GM23248 (cell line): ENCODE measurements at regions not wholly inside any gene's neighbourhood (a gene's known extent, or its start where the extent isn't known, plus 50 kb on each side); places are given as distances from the start of the nearest gene placed in this dataset.

ENCODE experiments used
- DNase-seq: peaks from one replicate; pipeline ENCODE4 v3.0.0-alpha.2; 2015
- H2AFZ ChIP-seq: fragments of 200-600 bp; sonication (generic); 2 replicates; pipeline ENCODE4 v1.6.1; 2016; ENCODE audit warnings: antibody characterized with exemption
- H3F3A ChIP-seq: fragments of 200-600 bp; sonication (generic); 2 replicates; pipeline ENCODE4 v1.6.1; 2016; ENCODE audit warnings: mild to moderate bottlenecking, antibody characterized with exemption, mixed run types; ENCODE audit not compliant: insufficient read depth
- H3K27ac ChIP-seq: fragments of 200-600 bp; sonication (generic); 2 replicates; pipeline ENCODE4 v1.5.1; 2016; ENCODE audit warnings: mild to moderate bottlenecking
- H3K27me3 ChIP-seq: fragments of 200-600 bp; sonication (generic); replicated peaks from 2 replicates; pipeline ENCODE4 v1.6.1; 2016; ENCODE audit warnings: mild to moderate bottlenecking; ENCODE audit not compliant: insufficient read depth
- H3K36me3 ChIP-seq: fragments of 200-600 bp; sonication (generic); 2 replicates; pipeline ENCODE4 v1.6.1; 2016; ENCODE audit warnings: low read depth, mild to moderate bottlenecking
- H3K4me1 ChIP-seq: fragments of 200-600 bp; sonication (generic); 2 replicates; pipeline ENCODE4 v1.6.1; 2016; ENCODE audit warnings: mild to moderate bottlenecking; ENCODE audit not compliant: insufficient read depth
- H3K4me2 ChIP-seq: fragments of 200-600 bp; sonication (generic); one replicate; pipeline ENCODE4 v1.6.1; 2016; ENCODE audit warnings: mild to moderate bottlenecking; ENCODE audit not compliant: unreplicated experiment
- H3K4me3 ChIP-seq: fragments of 200-600 bp; sonication (generic); 2 replicates; pipeline ENCODE4 v1.5.1; 2016; ENCODE audit warnings: mild to moderate bottlenecking
- H3K79me2 ChIP-seq: fragments of 200-600 bp; sonication (generic); 2 replicates; pipeline ENCODE4 v1.6.1; 2016; ENCODE audit warnings: mild to moderate bottlenecking; ENCODE audit not compliant: insufficient read depth
- H3K9ac ChIP-seq: fragments of 200-600 bp; sonication (generic); 2 replicates; pipeline ENCODE4 v1.6.1; 2016; ENCODE audit warnings: mild to moderate bottlenecking
- H3K9me2 ChIP-seq: fragments of 200-600 bp; sonication (generic); 2 replicates; pipeline ENCODE4 v1.6.1; 2016; ENCODE audit warnings: mixed run types, mild to moderate bottlenecking, moderate library complexity; ENCODE audit not compliant: insufficient read depth
- H3K9me3 ChIP-seq: fragments of 200-600 bp; sonication (generic); one replicate; pipeline ENCODE4 v1.6.1; 2017; ENCODE audit warnings: low read depth
- H4K20me1 ChIP-seq: fragments of 200-600 bp; sonication (generic); 2 replicates; pipeline ENCODE4 v1.6.0; 2016; ENCODE audit not compliant: insufficient read depth
- EZH2 ChIP-seq: fragments of 200-600 bp; sonication (generic); IDR thresholded peaks from 2 replicates; pipeline ENCODE4 v1.6.1; 2018; ENCODE audit warnings: antibody characterized with exemption, mild to moderate bottlenecking; ENCODE audit not compliant: insufficient read depth, poor library complexity, severe bottlenecking
- EZH2phosphoT487 ChIP-seq: fragments of 200-600 bp; sonication (generic); IDR thresholded peaks from 2 replicates; pipeline ENCODE4 v1.6.1; 2018; ENCODE audit warnings: antibody characterized with exemption, moderate library complexity, mild to moderate bottlenecking, low read depth; ENCODE audit not compliant: insufficient read depth
- WGBS, 2 experiments: methylation state at CpG; one replicate each; pipeline ENCODE4 v1.1.6; 2015 to 2017; ENCODE audit warnings: low lambda C conversion rate in 2 of 2, low coverage in 1 of 2; ENCODE audit errors: missing lambda C conversion rate in 2 of 2; 5-methylcytosine and 5-hydroxymethylcytosine counted together
- in situ Hi-C: fragments of 300-500 bp; cut with MboI; formaldehyde crosslinking; loops from 2 replicates; pipeline ENCODE4 v1.15.0; 2020

- peaks cover 31% of the 10 kb centered on the region for H3K4me1 ChIP-seq
- TF ChIP-seq EZH2, result no peak
- no peak for TF ChIP-seq EZH2phosphoT487
- 96 to 100% methylated on average over 1 of the region's 1 CpG for WGBS, 2 experiments
- in situ Hi-C loops, result no loop called here
- no peaks in the 10 kb centered on the region for H4K20me1 ChIP-seq
- DNase-seq, result no peak
- H3K9me2 ChIP-seq, result peaks cover 6% of the 10 kb centered on the region; the same call in 1 of the 2 replicates
- H3F3A ChIP-seq, result peaks cover 21% of the 10 kb centered on the region
- no peak overlapping the region for H3K9ac ChIP-seq
- no peak overlapping the region for H3K4me2 ChIP-seq
- H3K79me2 ChIP-seq, result no peaks in the 10 kb centered on the region
- H3K4me3 ChIP-seq, result no peak overlapping the region
- H3K27me3 ChIP-seq, result no peaks in the 10 kb centered on the region
- H3K27ac ChIP-seq, result no peak overlapping the region
- no peaks in the 10 kb centered on the region for H3K36me3 ChIP-seq
- H3K9me3 ChIP-seq, result no peaks in the 10 kb centered on the region
- H2AFZ ChIP-seq, result no peak overlapping the region
Measured at GRCh38 chr12:88921434-88921833, 341.2 kb upstream of the KITLG start.

GRCh38 chr12:88918161-88918560, 337.9 kb upstream of the KITLG start:
- Histone ChIP-seq H3K27me3 (no peaks in the 10 kb centered on the region), H3K9me2 (peaks cover 6% of the 10 kb centered on the region; the same call in 1 of the 2 replicates), H4K20me1 (no peaks in the 10 kb centered on the region), H3K27ac (no peak overlapping the region), H3K9me3 (no peaks in the 10 kb centered on the region), H3K79me2 (no peaks in the 10 kb centered on the region), H3K9ac (no peak overlapping the region), H3F3A (no peaks in the 10 kb centered on the region), H3K4me3 (no peak overlapping the region), H3K4me2 (no peak overlapping the region), H2AFZ (0 out of 2 replicates have a peak overlapping the region, but pooled peaks have one; percentile 5), H3K4me1 (peaks cover 7% of the 10 kb centered on the region), H3K36me3 (no peaks in the 10 kb centered on the region)
- no peak for DNase-seq
- 6 to 12% methylated on average over 1 of the region's 1 CpG for WGBS, 2 experiments
- in situ Hi-C loops, result no loop called here
- TF ChIP-seq EZH2phosphoT487 (no peak), EZH2 (no peak)

GRCh38 chr12:88914967-88915366, 334.7 kb upstream of the KITLG start:
- no peaks in the 10 kb centered on the region for H3K9me3 ChIP-seq
- H3K27me3 ChIP-seq, result no peaks in the 10 kb centered on the region
- no peaks in the 10 kb centered on the region for H3K36me3 ChIP-seq
- in situ Hi-C loops, result no loop called here
- no peak for DNase-seq
- H3K79me2 ChIP-seq, result no peaks in the 10 kb centered on the region
- H3K4me3 ChIP-seq, result no peak overlapping the region
- H2AFZ ChIP-seq, result no peak overlapping the region
- H3K9ac ChIP-seq, result no peak overlapping the region
- WGBS, 2 experiments, result 25 to 41% methylated on average over 2 of the region's 2 CpGs
- H3K9me2 ChIP-seq, result peaks cover 6% of the 10 kb centered on the region; the same call in 1 of the 2 replicates
- no peaks in the 10 kb centered on the region for H4K20me1 ChIP-seq
- no peak overlapping the region for H3K4me2 ChIP-seq
- H3K4me1 ChIP-seq, result no peaks in the 10 kb centered on the region
- TF ChIP-seq EZH2phosphoT487 (no peak), EZH2 (no peak)
- no peak overlapping the region for H3K27ac ChIP-seq
- no peaks in the 10 kb centered on the region for H3F3A ChIP-seq

GRCh38 chr12:88909510-88909909, 329.2 kb upstream of the KITLG start:
- Histone ChIP-seq H3K9me2 (no peaks in the 10 kb centered on the region), H3K9me3 (no peaks in the 10 kb centered on the region), H3K27me3 (no peaks in the 10 kb centered on the region), H3K4me2 (no peak overlapping the region), H3F3A (no peaks in the 10 kb centered on the region), H4K20me1 (no peaks in the 10 kb centered on the region), H3K9ac (no peak overlapping the region), H3K79me2 (no peaks in the 10 kb centered on the region), H3K4me3 (no peak overlapping the region), H3K27ac (no peak overlapping the region), H2AFZ (no peak overlapping the region), H3K36me3 (no peaks in the 10 kb centered on the region), H3K4me1 (no peaks in the 10 kb centered on the region)
- 69 to 78% methylated on average over 2 of the region's 2 CpGs for WGBS, 2 experiments
- TF ChIP-seq EZH2 (no peak), EZH2phosphoT487 (no peak)
- in situ Hi-C loops, result no loop called here
- DNase-seq, result no peak

- WGBS, 2 experiments, result 97 to 98% methylated on average over 2 of the region's 2 CpGs
- H3F3A ChIP-seq, result no peaks in the 10 kb centered on the region
- TF ChIP-seq EZH2 (no peak), EZH2phosphoT487 (no peak)
- H2AFZ ChIP-seq, result no peak overlapping the region
- H4K20me1 ChIP-seq, result no peaks in the 10 kb centered on the region
- H3K36me3 ChIP-seq, result no peaks in the 10 kb centered on the region
- no peak overlapping the region for H3K9ac ChIP-seq
- no peak overlapping the region for H3K4me3 ChIP-seq
- H3K27me3 ChIP-seq, result no peaks in the 10 kb centered on the region
- no peaks in the 10 kb centered on the region for H3K79me2 ChIP-seq
- no peak overlapping the region for H3K27ac ChIP-seq
- no peaks in the 10 kb centered on the region for H3K9me2 ChIP-seq
- no peaks in the 10 kb centered on the region for H3K4me1 ChIP-seq
- DNase-seq, result no peak
- H3K4me2 ChIP-seq, result no peak overlapping the region
- no peaks in the 10 kb centered on the region for H3K9me3 ChIP-seq
- in situ Hi-C loops, result no loop called here
Measured at GRCh38 chr12:88908345-88908744, 328.1 kb upstream of the KITLG start.
